SK-N-SH (cell line): ENCODE measurements at regions not wholly inside any gene's neighbourhood (a gene's known extent, or its start where the extent isn't known, plus 50 kb on each side); places are given as distances from the start of the nearest gene placed in this dataset.

ENCODE experiments used
- CTCF ChIA-PET: fragments of 300-600, 350-600 bp; formaldehyde crosslinking; extraction: SDS; loops from one replicate; lab custom pipeline; 2021; lab: Yijun Ruan, JAX
- POLR2A ChIA-PET: fragments of 350-600 bp; sonication (Branson Sonifier 250); formaldehyde crosslinking; extraction: SDS; loops from one replicate; lab custom pipeline; 2020; ENCODE audit warnings: antibody characterized with exemption, inconsistent platforms; lab: Yijun Ruan, JAX
- DNase-seq: peaks from one replicate; pipeline ENCODE4 v3.0.0; 2012
- H2AFZ ChIP-seq: fragments of 200-600 bp; sonication (generic); 2 replicates; pipeline ENCODE4 v1.8.1; 2016; ENCODE audit warnings: antibody characterized with exemption, mild to moderate bottlenecking, low read depth
- H3F3A ChIP-seq: fragments of 200-600 bp; sonication (generic); replicated peaks from 2 replicates; pipeline ENCODE3; 2016; ENCODE audit warnings: antibody characterized with exemption, mild to moderate bottlenecking; ENCODE audit not compliant: insufficient read depth
- H3K27ac ChIP-seq, 2 experiments: fragments of 200-500 bp in 1 of 2; fragments of 200-600 bp in 1 of 2; sonication (Bioruptor generic) in 1 of 2; sonication (generic), shearing (Covaris generic) in 1 of 2; 2 replicates each; pipeline versions ENCODE4 v1.5.1 to v1.6.1; 2014 to 2016; ENCODE audit warnings: low read depth in 2 of 2, inconsistent platforms in 1 of 2, low read length in 1 of 2, mild to moderate bottlenecking in 1 of 2, mixed read lengths in 1 of 2
- H3K27me3 ChIP-seq: fragments of 200-600 bp; sonication (generic), shearing (Covaris generic); 2 replicates; pipeline ENCODE4 v1.6.1; 2016; ENCODE audit warnings: mixed run types; ENCODE audit not compliant: insufficient read depth
- H3K36me3 ChIP-seq, 2 experiments: fragments of 200-500 bp in 1 of 2; fragments of 200-600 bp in 1 of 2; sonication (Bioruptor generic) in 1 of 2; sonication (generic) in 1 of 2; replicated peaks in 1 of 2; 2 replicates each; pipeline versions ENCODE3 to v1.5.1; 2014 to 2016; ENCODE audit warnings: low read length in 1 of 2, mild to moderate bottlenecking in 1 of 2; ENCODE audit not compliant: insufficient read depth in 2 of 2, control insufficient read depth in 1 of 2
- H3K4me1 ChIP-seq, 2 experiments: fragments of 200-500 bp in 1 of 2; fragments of 200-600 bp in 1 of 2; sonication (Bioruptor generic) in 1 of 2; sonication (generic), shearing (Covaris generic) in 1 of 2; 2 replicates each; pipeline versions ENCODE4 v1.5.1 to v1.6.1; 2014 to 2016; ENCODE audit warnings: low read depth in 1 of 2, low read length in 1 of 2, mixed run types in 1 of 2; ENCODE audit not compliant: insufficient read depth in 2 of 2, control insufficient read depth in 1 of 2
- H3K4me2 ChIP-seq: fragments of 200-600 bp; sonication (generic), shearing (Covaris generic); 2 replicates; pipeline ENCODE4 v1.6.1; 2017; ENCODE audit warnings: mixed run types
- H3K4me3 ChIP-seq, 2 experiments: fragments of 200-500 bp in 1 of 2; fragments of 200-600 bp in 1 of 2; sonication (Bioruptor generic) in 1 of 2; sonication (generic), shearing (Covaris generic) in 1 of 2; 2 replicates each; pipeline versions ENCODE4 v1.5.1 to v1.8.1; 2014 to 2016; ENCODE audit warnings: low read depth in 2 of 2, inconsistent platforms in 1 of 2, low read length in 1 of 2, mild to moderate bottlenecking in 1 of 2, mixed read lengths in 1 of 2, moderate library complexity in 1 of 2
- H3K79me2 ChIP-seq: fragments of 200-600 bp; sonication (generic); 2 replicates; pipeline ENCODE4 v1.8.1; 2017; ENCODE audit warnings: mild to moderate bottlenecking; ENCODE audit not compliant: insufficient read depth
- H3K9ac ChIP-seq: fragments of 200-600 bp; sonication (generic); 2 replicates; pipeline ENCODE4 v1.6.1; 2017; ENCODE audit warnings: mixed run types
- H3K9me2 ChIP-seq: fragments of 200-600 bp; sonication (generic); 2 replicates; pipeline ENCODE4 v1.6.1; 2017; ENCODE audit warnings: mixed run types
- H3K9me3 ChIP-seq: fragments of 200-600 bp; sonication (generic); 2 replicates; pipeline ENCODE4 v1.6.1; 2017; ENCODE audit warnings: mixed run types, mild to moderate bottlenecking, moderate library complexity
- H4K20me1 ChIP-seq: fragments of 200-600 bp; sonication (generic); 2 replicates; pipeline ENCODE4 v1.6.1; 2017; ENCODE audit warnings: mild to moderate bottlenecking, mixed run types; ENCODE audit not compliant: insufficient read depth
- ELF1 ChIP-seq: IDR thresholded peaks from 2 replicates; pipeline ENCODE4 v1.4.0; 2012
- EZH2phosphoT487 ChIP-seq: fragments of 200-600 bp; sonication (generic); IDR thresholded peaks from 2 replicates; pipeline ENCODE4 v1.6.1; 2017; ENCODE audit warnings: low read depth, mixed run types, mild to moderate bottlenecking, antibody characterized with exemption, moderate library complexity, borderline replicate concordance
- FOSL2 ChIP-seq: IDR thresholded peaks from 2 replicates; pipeline ENCODE4 v1.4.0; 2012; ENCODE audit warnings: low read depth, mild to moderate bottlenecking, moderate library complexity, borderline replicate concordance
- FOXJ3 ChIP-seq: sonication (generic); formaldehyde crosslinking; IDR thresholded peaks from 2 replicates; pipeline ENCODE4 v1.5.1; 2020; ENCODE audit warnings: mild to moderate bottlenecking, missing genetic modification reagents
- GATA2 ChIP-seq: sonication (generic); formaldehyde crosslinking; IDR thresholded peaks from 2 replicates; pipeline ENCODE4 v1.5.0; 2020; ENCODE audit warnings: mild to moderate bottlenecking, missing genetic modification reagents
- IRF3 ChIP-seq: fragments of 150-350 bp; IDR thresholded peaks from 2 replicates; pipeline ENCODE4 v1.6.1; 2016; ENCODE audit warnings: mild to moderate bottlenecking, low read depth, low read length
- JUND ChIP-seq: IDR thresholded peaks from 2 replicates; pipeline ENCODE4 v1.4.0; 2012
- MAX ChIP-seq: IDR thresholded peaks from 2 replicates; pipeline ENCODE4 v1.4.0; 2012; ENCODE audit warnings: low read depth
- MEF2A ChIP-seq: IDR thresholded peaks from 2 replicates; pipeline ENCODE4 v1.4.0; 2012; ENCODE audit warnings: low read depth, borderline replicate concordance
- MXI1 ChIP-seq: IDR thresholded peaks from 2 replicates; pipeline ENCODE4 v1.6.1; 2012; ENCODE audit warnings: mild to moderate bottlenecking, low read depth, low read length, improper control_type of control experiment
- NRF1 ChIP-seq: IDR thresholded peaks from 2 replicates; pipeline ENCODE4 v1.6.1; 2012; ENCODE audit warnings: low read depth, mild to moderate bottlenecking, low read length
- POLR2AphosphoS5 ChIP-seq: IDR thresholded peaks from 2 replicates; pipeline ENCODE4 v1.6.1; 2012; ENCODE audit warnings: low read depth, low read length
- RAD21 ChIP-seq: IDR thresholded peaks from 2 replicates; pipeline ENCODE4 v1.6.1; 2012; ENCODE audit warnings: mild to moderate bottlenecking, low read length
- RCOR1 ChIP-seq: fragments of 150-350 bp; IDR thresholded peaks from 2 replicates; pipeline ENCODE4 v1.6.1; 2017; ENCODE audit warnings: antibody characterized with exemption, low read length
- RFX5 ChIP-seq: IDR thresholded peaks from 2 replicates; pipeline ENCODE4 v1.6.1; 2012; ENCODE audit warnings: mild to moderate bottlenecking, improper control_type of control experiment, low read length
- SIN3A ChIP-seq: IDR thresholded peaks from 2 replicates; pipeline ENCODE4 v1.6.1; 2012; ENCODE audit warnings: low read depth, mild to moderate bottlenecking, low read length, moderate library complexity, borderline replicate concordance
- USF1 ChIP-seq: IDR thresholded peaks from 2 replicates; pipeline ENCODE4 v1.4.0; 2012; ENCODE audit warnings: low read depth, borderline replicate concordance
- YY1 ChIP-seq: IDR thresholded peaks from 2 replicates; pipeline ENCODE4 v1.4.0; 2012; ENCODE audit warnings: low read depth, mild to moderate bottlenecking
- WGBS: methylation state at CpG from one replicate; pipeline ENCODE4 v1.1.6; 2017; ENCODE audit warnings: low lambda C conversion rate; 5-methylcytosine and 5-hydroxymethylcytosine counted together
- TF ChIP-seq, protein P1 (sequence below): fragments of 150-350 bp; IDR thresholded peaks from 2 replicates; pipeline ENCODE4 v1.6.1; 2017; ENCODE audit warnings: antibody characterized with exemption, low read length, low read depth, borderline replicate concordance
- TF ChIP-seq, protein P2 (sequence below): IDR thresholded peaks from 2 replicates; pipeline ENCODE4 v1.4.0; 2012; ENCODE audit warnings: low read depth, borderline replicate concordance

GRCh38 chr4:151481813-151482212 is 72.8 kb downstream of the FHIP1A start:
- ChIA-PET CTCF (no interaction called here), POLR2A (no interaction called here)
- no peak overlapping the region for H3K9ac ChIP-seq
- no peaks in the 10 kb centered on the region for H3K79me2 ChIP-seq
- TF ChIP-seq RFX5, result no peak
- TF ChIP-seq ELF1, result no peak
- TF ChIP-seq MEF2A, result no peak
- TF ChIP-seq YY1, result no peak
- TF ChIP-seq RCOR1, result no peak
- TF ChIP-seq, protein P1, sequence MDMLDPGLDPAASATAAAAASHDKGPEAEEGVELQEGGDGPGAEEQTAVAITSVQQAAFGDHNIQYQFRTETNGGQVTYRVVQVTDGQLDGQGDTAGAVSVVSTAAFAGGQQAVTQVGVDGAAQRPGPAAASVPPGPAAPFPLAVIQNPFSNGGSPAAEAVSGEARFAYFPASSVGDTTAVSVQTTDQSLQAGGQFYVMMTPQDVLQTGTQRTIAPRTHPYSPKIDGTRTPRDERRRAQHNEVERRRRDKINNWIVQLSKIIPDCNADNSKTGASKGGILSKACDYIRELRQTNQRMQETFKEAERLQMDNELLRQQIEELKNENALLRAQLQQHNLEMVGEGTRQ, result no peak
- no peak for TF ChIP-seq SIN3A
- TF ChIP-seq FOXJ3 (CRISPR knock-in tag), result no peak
- no peak for TF ChIP-seq MAX
- no peak for TF ChIP-seq EZH2phosphoT487
- no peak for TF ChIP-seq NRF1
- TF ChIP-seq FOSL2, result no peak
- TF ChIP-seq USF1, result no peak
- TF ChIP-seq POLR2AphosphoS5, result no peak
- TF ChIP-seq GATA2 (CRISPR knock-in tag), result no peak
- no peak for TF ChIP-seq MXI1
- TF ChIP-seq, protein P2, sequence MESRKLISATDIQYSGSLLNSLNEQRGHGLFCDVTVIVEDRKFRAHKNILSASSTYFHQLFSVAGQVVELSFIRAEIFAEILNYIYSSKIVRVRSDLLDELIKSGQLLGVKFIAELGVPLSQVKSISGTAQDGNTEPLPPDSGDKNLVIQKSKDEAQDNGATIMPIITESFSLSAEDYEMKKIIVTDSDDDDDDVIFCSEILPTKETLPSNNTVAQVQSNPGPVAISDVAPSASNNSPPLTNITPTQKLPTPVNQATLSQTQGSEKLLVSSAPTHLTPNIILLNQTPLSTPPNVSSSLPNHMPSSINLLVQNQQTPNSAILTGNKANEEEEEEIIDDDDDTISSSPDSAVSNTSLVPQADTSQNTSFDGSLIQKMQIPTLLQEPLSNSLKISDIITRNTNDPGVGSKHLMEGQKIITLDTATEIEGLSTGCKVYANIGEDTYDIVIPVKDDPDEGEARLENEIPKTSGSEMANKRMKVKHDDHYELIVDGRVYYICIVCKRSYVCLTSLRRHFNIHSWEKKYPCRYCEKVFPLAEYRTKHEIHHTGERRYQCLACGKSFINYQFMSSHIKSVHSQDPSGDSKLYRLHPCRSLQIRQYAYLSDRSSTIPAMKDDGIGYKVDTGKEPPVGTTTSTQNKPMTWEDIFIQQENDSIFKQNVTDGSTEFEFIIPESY, result no peak
- no peak for TF ChIP-seq IRF3
- no peak for TF ChIP-seq RAD21
- TF ChIP-seq JUND, result no peak
- no peaks in the 10 kb centered on the region for H3K9me2 ChIP-seq
- H3K9me3 ChIP-seq, result no peaks in the 10 kb centered on the region
- H4K20me1 ChIP-seq, result no peaks in the 10 kb centered on the region
- H2AFZ ChIP-seq, result no peak overlapping the region
- peaks cover 4% of the 10 kb centered on the region for H3F3A ChIP-seq
- H3K4me1 ChIP-seq, result peaks cover 3 to 12% of the 10 kb centered on the region in 2 experiments; a peak in 3 of 4 replicates
- no peak for DNase-seq
- no peaks in the 10 kb centered on the region for H3K27me3 ChIP-seq
- 95% methylated on average over 4 of the region's 4 CpGs for WGBS
- H3K36me3 ChIP-seq, result no peaks in the 10 kb centered on the region
- H3K4me2 ChIP-seq, result no peak overlapping the region
- H3K4me3 ChIP-seq, result no peak overlapping the region
- no peak overlapping the region for H3K27ac ChIP-seq
